Stomach (tissue), 4 donors: ENCODE measurements at regions not wholly inside any gene's neighbourhood (a gene's known extent, or its start where the extent isn't known, plus 50 kb on each side); places are given as distances from the start of the nearest gene placed in this dataset.

Experiments used
- POLR2A ChIP-seq, 4 donors: fragments of 450-650 bp; IDR thresholded peaks; one replicate each; pipeline ENCODE4 v1.6.1; 2016; ENCODE audit warnings: antibody characterized with exemption in 4 of 4, control low read depth in 2 of 4, mild to moderate bottlenecking in 1 of 4, moderate library complexity in 1 of 4
- POLR2AphosphoS5 ChIP-seq, 3 donors: sonication (generic); formaldehyde crosslinking; IDR thresholded peaks; one replicate each; pipeline ENCODE4 v1.6.1; 2016; ENCODE audit warnings: antibody characterized with exemption in 3 of 3
- TF ChIP-seq, protein P1 (sequence below), 7 experiments: fragments of 450-650 bp in 4 of 7; fragments of 200-600 bp in 3 of 7; sonication (generic) in 3 of 7; IDR thresholded peaks; one replicate each; pipeline ENCODE4 v1.5.1; 2016 to 2019; ENCODE audit warnings: antibody characterized with exemption in 7 of 7, control low read depth in 2 of 7, mild to moderate bottlenecking in 1 of 7

DNA sequence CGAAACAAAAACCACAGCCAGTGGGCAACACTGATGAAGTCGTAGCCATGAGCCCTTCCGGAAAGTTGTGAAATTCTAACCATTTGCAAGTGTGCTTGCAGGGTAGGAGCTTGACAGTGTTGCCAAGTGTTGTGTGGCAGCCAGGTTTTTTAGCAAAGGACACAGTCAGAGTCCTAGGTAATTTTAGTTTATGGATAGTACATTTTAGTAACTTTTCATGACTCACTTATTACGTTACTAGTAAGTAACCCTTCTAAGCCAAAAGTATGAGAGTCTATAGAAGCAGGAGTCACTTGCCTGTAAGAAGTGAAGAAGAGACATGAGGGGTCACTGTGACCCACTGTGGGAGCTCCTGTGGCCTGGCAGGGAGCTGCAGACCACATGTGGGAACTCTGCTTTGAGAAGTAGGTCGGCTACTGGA lies 54.8 kb upstream of the ADPGK start:
- TF ChIP-seq, protein P1, sequence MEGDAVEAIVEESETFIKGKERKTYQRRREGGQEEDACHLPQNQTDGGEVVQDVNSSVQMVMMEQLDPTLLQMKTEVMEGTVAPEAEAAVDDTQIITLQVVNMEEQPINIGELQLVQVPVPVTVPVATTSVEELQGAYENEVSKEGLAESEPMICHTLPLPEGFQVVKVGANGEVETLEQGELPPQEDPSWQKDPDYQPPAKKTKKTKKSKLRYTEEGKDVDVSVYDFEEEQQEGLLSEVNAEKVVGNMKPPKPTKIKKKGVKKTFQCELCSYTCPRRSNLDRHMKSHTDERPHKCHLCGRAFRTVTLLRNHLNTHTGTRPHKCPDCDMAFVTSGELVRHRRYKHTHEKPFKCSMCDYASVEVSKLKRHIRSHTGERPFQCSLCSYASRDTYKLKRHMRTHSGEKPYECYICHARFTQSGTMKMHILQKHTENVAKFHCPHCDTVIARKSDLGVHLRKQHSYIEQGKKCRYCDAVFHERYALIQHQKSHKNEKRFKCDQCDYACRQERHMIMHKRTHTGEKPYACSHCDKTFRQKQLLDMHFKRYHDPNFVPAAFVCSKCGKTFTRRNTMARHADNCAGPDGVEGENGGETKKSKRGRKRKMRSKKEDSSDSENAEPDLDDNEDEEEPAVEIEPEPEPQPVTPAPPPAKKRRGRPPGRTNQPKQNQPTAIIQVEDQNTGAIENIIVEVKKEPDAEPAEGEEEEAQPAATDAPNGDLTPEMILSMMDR (IDR thresholded peaks at IDR 0.05): no peak
- no peak for TF ChIP-seq POLR2A (IDR thresholded peaks at IDR 0.05)
- TF ChIP-seq POLR2AphosphoS5 (IDR thresholded peaks at IDR 0.05): no peak
